ENCODE measurements at regions not wholly inside any gene's neighbourhood (a gene's known extent, or its start where the extent isn't known, plus 50 kb on each side); places are given as distances from the start of the nearest gene placed in this dataset.

DNA sequence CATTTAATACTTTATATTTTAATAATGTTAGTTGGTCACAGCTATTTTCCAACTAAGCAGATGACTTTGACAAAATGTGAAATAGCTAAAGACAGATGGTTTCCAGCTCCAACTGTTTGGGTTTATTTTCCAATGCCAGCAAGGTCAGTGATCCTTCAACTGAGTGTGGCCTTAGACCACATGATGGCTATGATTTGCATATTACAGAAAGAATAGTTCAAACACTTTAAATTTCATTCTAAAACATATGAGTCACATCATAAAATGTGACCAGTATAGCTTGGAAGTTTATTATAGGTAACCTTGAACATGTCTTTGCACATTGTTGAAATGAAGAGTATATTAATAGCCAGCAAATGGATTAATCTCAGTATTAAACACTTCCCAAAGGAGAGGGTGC is 454.0 kb upstream of the C1orf87 start:
- Histone ChIP-seq H2AK5ac (ENCODE audit: insufficient read length, low read length) (no peak overlapping the region), H3K14ac (ENCODE audit: insufficient read depth, low read length) (no peak overlapping the region), H3K23me2 (ENCODE audit: insufficient read length, low read depth, low read length, poor library complexity, severe bottlenecking) (no peaks in the 10 kb centered on the region), H3K79me2 (ENCODE audit: insufficient read depth, low read length) (no peaks in the 10 kb centered on the region), H4K5ac (ENCODE audit: insufficient read length, low read depth, low read length) (no peak overlapping the region), H4K8ac (replicated peaks; ENCODE audit: insufficient read length, low read depth, low read length) (no peak overlapping the region), H2BK15ac (ENCODE audit: low read depth, low read length) (no peak overlapping the region), H3K27me3 (ENCODE audit: insufficient read depth, low read length) (no peaks in the 10 kb centered on the region), H2BK12ac (ENCODE audit: insufficient read length, low read depth, low read length) (no peak overlapping the region), H4K20me1 (ENCODE audit: control insufficient read depth, insufficient read depth, insufficient read length) (no peaks in the 10 kb centered on the region), H3K4ac (ENCODE audit: low read depth, low read length) (no peak overlapping the region), H3K18ac (ENCODE audit: insufficient read length, low read depth, low read length) (no peak overlapping the region), H3K79me1 (ENCODE audit: insufficient read depth, low read depth, low read length, poor library complexity, severe bottlenecking) (no peaks in the 10 kb centered on the region), H2BK20ac (ENCODE audit: low read depth, low read length, poor library complexity, severe bottlenecking) (no peak overlapping the region), H2BK5ac (ENCODE audit: insufficient read length, low read length) (no peak overlapping the region), H3K27ac (ENCODE audit: insufficient read length, low read depth, low read length) (no peak overlapping the region), H3K56ac (ENCODE audit: insufficient read length, low read depth, low read length) (no peak overlapping the region), H2AFZ (ENCODE audit: low read length) (no peak overlapping the region), H4K91ac (ENCODE audit: insufficient read length, low read depth, low read length) (no peak overlapping the region), H2BK120ac (ENCODE audit: low read depth, low read length, poor library complexity, severe bottlenecking) (no peak overlapping the region), H3K23ac (ENCODE audit: insufficient read length, low read depth, low read length) (no peak overlapping the region), H3K9me3 (ENCODE audit: control insufficient read depth, low read depth, low read length) (no peaks in the 10 kb centered on the region), H3K4me2 (ENCODE audit: insufficient read depth, insufficient read length, low read length) (no peak overlapping the region), H3T11ph (ENCODE audit: low read length) (no peak overlapping the region), H3K9ac (ENCODE audit: extremely low read depth, insufficient read length, low read length) (no peak overlapping the region), H3K4me1 (ENCODE audit: insufficient read depth, low read length) (no peaks in the 10 kb centered on the region)
- no peak overlapping the region for H3K27ac Mint-ChIP-seq
- no peak for DNase-seq
- no peaks in the 10 kb centered on the region for H3K9me3 Mint-ChIP-seq
- no peaks in the 10 kb centered on the region for H3K4me1 Mint-ChIP-seq
- TF ChIP-seq, protein P1, sequence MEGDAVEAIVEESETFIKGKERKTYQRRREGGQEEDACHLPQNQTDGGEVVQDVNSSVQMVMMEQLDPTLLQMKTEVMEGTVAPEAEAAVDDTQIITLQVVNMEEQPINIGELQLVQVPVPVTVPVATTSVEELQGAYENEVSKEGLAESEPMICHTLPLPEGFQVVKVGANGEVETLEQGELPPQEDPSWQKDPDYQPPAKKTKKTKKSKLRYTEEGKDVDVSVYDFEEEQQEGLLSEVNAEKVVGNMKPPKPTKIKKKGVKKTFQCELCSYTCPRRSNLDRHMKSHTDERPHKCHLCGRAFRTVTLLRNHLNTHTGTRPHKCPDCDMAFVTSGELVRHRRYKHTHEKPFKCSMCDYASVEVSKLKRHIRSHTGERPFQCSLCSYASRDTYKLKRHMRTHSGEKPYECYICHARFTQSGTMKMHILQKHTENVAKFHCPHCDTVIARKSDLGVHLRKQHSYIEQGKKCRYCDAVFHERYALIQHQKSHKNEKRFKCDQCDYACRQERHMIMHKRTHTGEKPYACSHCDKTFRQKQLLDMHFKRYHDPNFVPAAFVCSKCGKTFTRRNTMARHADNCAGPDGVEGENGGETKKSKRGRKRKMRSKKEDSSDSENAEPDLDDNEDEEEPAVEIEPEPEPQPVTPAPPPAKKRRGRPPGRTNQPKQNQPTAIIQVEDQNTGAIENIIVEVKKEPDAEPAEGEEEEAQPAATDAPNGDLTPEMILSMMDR (conservative IDR thresholded peaks at IDR 0.05), result no peak
- no peaks in the 10 kb centered on the region for H3K36me3 Mint-ChIP-seq (ENCODE audit: insufficient read depth in 1 of 3, low read depth in 3 of 3)
- peaks cover 3% of the 10 kb centered on the region for H3K27me3 Mint-ChIP-seq (ENCODE audit: low read depth)
- H3K4me3 Mint-ChIP-seq, result no peak overlapping the region
